Stimulated activated naive CD8-positive, alpha-beta T cell treated with anti-CD3 and anti-CD28 coated beads, Interleukin-15, amount 100 ng/mL, for 72 hours (primary cell): ENCODE measurements at regions not wholly inside any gene's neighbourhood (a gene's known extent, or its start where the extent isn't known, plus 50 kb on each side); places are given as distances from the start of the nearest gene placed in this dataset.

Experiments used
- ATAC-seq: fragments of 150-1000 bp; cut with Tn5 transposase; 2 replicates; pipeline ENCODE4 v1.10.0; 2021; ENCODE audit warnings: mild to moderate bottlenecking, moderate library complexity
- DNase-seq, 2 donors: peaks; one replicate each; pipeline ENCODE4 v3.0.0; 2021 to 2022
- H3K27ac Mint-ChIP-seq, 2 donors: one replicate each; pipeline ENCODE4 v1.8.0; 2022; ENCODE audit warnings: mild to moderate bottlenecking in 2 of 2, mixed read lengths in 2 of 2, moderate library complexity in 2 of 2
- H3K27me3 Mint-ChIP-seq: one replicate; pipeline ENCODE4 v1.8.0; 2022; ENCODE audit warnings: mixed read lengths
- H3K4me1 Mint-ChIP-seq: one replicate; pipeline ENCODE4 v1.8.0; 2022; ENCODE audit warnings: mild to moderate bottlenecking, mixed read lengths
- H3K4me3 Mint-ChIP-seq, 2 donors: one replicate each; pipeline ENCODE4 v1.8.0; 2022; ENCODE audit warnings: mild to moderate bottlenecking in 2 of 2, mixed read lengths in 2 of 2, moderate library complexity in 1 of 2
- H3K9me3 Mint-ChIP-seq, 2 donors: one replicate each; pipeline ENCODE4 v1.8.0; 2022; ENCODE audit warnings: mixed read lengths in 2 of 2

GRCh38 chr3:148435534-148435933, 262.2 kb upstream of the AGTR1 start:
- Mint-ChIP-seq H3K27ac (no peak overlapping the region), H3K27me3 (no peaks in the 10 kb centered on the region), H3K4me1 (no peaks in the 10 kb centered on the region), H3K4me3 (no peak overlapping the region), H3K9me3 (peaks cover 15% of the 10 kb centered on the region in 2 donors)
- no peak for DNase-seq
- no peak for ATAC-seq

DNA sequence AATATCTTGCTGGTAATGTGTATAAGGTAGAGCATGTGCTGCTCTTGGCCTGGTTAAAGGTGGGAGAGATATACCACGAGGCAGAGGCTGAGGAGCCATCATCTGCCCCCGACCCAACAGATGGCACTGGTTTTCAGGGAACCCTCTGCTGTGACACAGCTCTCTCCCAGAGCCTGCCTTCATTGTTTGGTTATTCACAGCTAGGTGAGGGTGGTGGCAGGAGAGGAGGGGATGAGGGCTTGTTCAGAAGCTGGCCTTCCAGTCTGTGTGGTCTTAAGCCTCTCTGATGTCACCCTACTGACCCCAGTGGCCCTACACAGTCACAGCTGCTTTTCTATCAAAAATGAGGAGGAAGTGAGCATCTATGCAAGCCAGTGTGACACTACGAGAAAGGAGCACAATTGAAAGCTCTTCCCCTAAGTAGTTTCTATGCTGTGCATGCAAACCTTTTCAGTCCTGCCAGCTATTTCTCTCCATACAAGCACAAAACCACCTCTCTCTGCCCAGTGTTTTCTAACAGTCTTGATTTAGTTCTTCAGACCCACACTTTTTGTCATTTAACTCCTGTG, 258.4 kb upstream of the AGTR1 start:
- no peak overlapping the region for H3K4me3 Mint-ChIP-seq
- peaks cover 13 to 17% of the 10 kb centered on the region in 2 donors for H3K9me3 Mint-ChIP-seq
- H3K4me1 Mint-ChIP-seq = no peaks in the 10 kb centered on the region
- H3K27me3 Mint-ChIP-seq = no peaks in the 10 kb centered on the region
- no peak overlapping the region for H3K27ac Mint-ChIP-seq
- ATAC-seq = no peak
- DNase-seq = no peak

DNA sequence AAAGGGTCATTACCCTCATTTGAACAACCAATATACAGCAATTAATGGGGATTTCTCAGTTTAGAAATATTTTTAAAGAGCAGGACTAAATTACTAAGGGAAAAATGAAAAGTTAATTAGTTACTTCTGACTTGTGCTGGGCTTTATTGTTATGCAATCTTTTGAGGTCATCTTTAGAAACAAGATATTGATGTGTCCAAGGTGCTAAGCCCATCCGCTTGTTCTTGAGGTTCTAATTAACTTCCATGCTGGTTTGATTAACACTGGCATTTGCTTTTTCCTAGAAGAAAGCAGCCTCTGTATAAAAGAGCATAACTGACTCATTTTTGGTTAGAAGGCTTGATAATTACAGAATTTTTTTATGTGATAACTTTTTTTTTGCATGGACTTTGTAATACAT, 256.5 kb upstream of the AGTR1 start:
- Mint-ChIP-seq H3K27me3 (no peaks in the 10 kb centered on the region), H3K9me3 (peaks cover 8 to 18% of the 10 kb centered on the region in 2 donors), H3K4me1 (no peaks in the 10 kb centered on the region), H3K27ac (no peak overlapping the region), H3K4me3 (no peak overlapping the region)
- DNase-seq (no peak), ATAC-seq (no peak)

DNA sequence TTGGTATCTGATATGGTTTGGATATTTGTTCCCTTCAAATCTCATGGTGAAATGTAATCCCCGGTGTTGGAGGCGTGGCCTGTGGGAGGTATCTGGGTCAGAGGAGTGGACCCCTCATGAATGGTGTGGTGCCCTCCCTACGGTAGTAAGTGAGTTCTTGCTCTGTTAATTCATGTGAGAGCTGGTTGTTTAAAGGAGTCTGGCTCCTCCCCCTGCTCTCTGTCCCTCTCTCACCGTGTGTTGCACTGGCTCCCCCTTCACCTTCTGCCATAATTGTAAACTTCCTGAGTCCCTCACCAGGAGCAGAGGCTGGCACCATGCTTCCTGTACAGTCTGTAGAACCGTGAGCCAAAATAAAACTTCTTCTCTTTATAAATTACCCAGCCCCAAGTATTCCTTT, 246.9 kb upstream of the AGTR1 start:
- Mint-ChIP-seq H3K9me3 (peaks cover 0 to 6% of the 10 kb centered on the region in 2 donors), H3K27ac (no peak overlapping the region), H3K4me1 (no peaks in the 10 kb centered on the region), H3K27me3 (no peaks in the 10 kb centered on the region), H3K4me3 (no peak overlapping the region)
- DNase-seq (no peak), ATAC-seq (no peak)

GRCh38 chr3:148451969-148452368, 245.7 kb upstream of the AGTR1 start:
- Mint-ChIP-seq H3K4me1 (no peaks in the 10 kb centered on the region), H3K27ac (no peak overlapping the region), H3K27me3 (no peaks in the 10 kb centered on the region), H3K9me3 (peaks cover 0 to 6% of the 10 kb centered on the region in 2 donors), H3K4me3 (no peak overlapping the region)
- DNase-seq = no peak
- no peak for ATAC-seq

- no peaks in the 10 kb centered on the region for H3K4me1 Mint-ChIP-seq
- peaks cover 0 to 6% of the 10 kb centered on the region in 2 donors for H3K9me3 Mint-ChIP-seq
- no peaks in the 10 kb centered on the region for H3K27me3 Mint-ChIP-seq
- H3K27ac Mint-ChIP-seq = no peak overlapping the region
- H3K4me3 Mint-ChIP-seq = no peak overlapping the region
- DNase-seq (no peak), ATAC-seq (no peak)
These were observed 243.9 kb upstream of the AGTR1 start for GRCh38 chr3:148453781-148454191.

DNA sequence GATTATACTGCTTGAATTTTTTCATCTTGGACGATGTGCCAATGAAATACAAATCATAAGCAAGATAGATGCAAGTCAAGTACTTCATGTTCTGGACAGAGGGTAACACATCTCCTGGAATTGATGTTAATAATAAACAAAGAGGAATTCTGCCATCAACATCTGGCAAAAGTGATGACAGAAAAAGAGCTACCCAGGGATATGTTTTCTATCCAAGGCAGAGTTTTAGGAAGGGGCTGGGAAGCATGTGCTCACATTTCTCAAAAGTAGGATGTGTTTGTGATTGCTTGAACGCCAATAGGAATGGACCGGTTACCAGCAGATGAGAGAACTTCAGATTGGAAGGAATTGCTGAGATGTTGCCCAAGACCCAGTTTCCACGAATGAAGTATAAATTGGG, 242.6 kb upstream of the AGTR1 start:
- H3K4me1 Mint-ChIP-seq = no peaks in the 10 kb centered on the region
- no peak overlapping the region for H3K4me3 Mint-ChIP-seq
- DNase-seq (no peak), ATAC-seq (no peak)
- no peak overlapping the region for H3K27ac Mint-ChIP-seq
- no peaks in the 10 kb centered on the region for H3K27me3 Mint-ChIP-seq
- no peaks in the 10 kb centered on the region for H3K9me3 Mint-ChIP-seq

- H3K9me3 Mint-ChIP-seq = peaks cover 0 to 6% of the 10 kb centered on the region in 2 donors
- H3K4me1 Mint-ChIP-seq = no peaks in the 10 kb centered on the region
- no peak for DNase-seq
These were observed 239.8 kb upstream of the AGTR1 start for GRCh38 chr3:148457886-148458285.

GRCh38 chr3:148459931-148460513, 237.7 kb upstream of the AGTR1 start:
- no peak overlapping the region for H3K4me3 Mint-ChIP-seq

More at GRCh38 chr3:148457886-148458285, 239.8 kb upstream of the AGTR1 start:
- no peak for ATAC-seq
- Mint-ChIP-seq H3K27ac (no peak overlapping the region), H3K4me3 (no peak overlapping the region), H3K27me3 (no peaks in the 10 kb centered on the region)

GRCh38 chr3:148460686-148461085, 237.0 kb upstream of the AGTR1 start:
- H3K4me1 Mint-ChIP-seq = no peaks in the 10 kb centered on the region
- H3K27ac Mint-ChIP-seq = no peak overlapping the region
- no peaks in the 10 kb centered on the region for H3K27me3 Mint-ChIP-seq
- peaks cover 0 to 16% of the 10 kb centered on the region in 2 donors for H3K9me3 Mint-ChIP-seq
- no peak for ATAC-seq
- no peak for DNase-seq
- H3K4me3 Mint-ChIP-seq = no peak overlapping the region

More at GRCh38 chr3:148459931-148460513, 237.7 kb upstream of the AGTR1 start:
- H3K4me1 Mint-ChIP-seq = no peaks in the 10 kb centered on the region
- no peak for DNase-seq
- no peaks in the 10 kb centered on the region for H3K27me3 Mint-ChIP-seq
- H3K27ac Mint-ChIP-seq = no peak overlapping the region
- no peak for ATAC-seq
- peaks cover 0 to 11% of the 10 kb centered on the region in 2 donors for H3K9me3 Mint-ChIP-seq

DNA sequence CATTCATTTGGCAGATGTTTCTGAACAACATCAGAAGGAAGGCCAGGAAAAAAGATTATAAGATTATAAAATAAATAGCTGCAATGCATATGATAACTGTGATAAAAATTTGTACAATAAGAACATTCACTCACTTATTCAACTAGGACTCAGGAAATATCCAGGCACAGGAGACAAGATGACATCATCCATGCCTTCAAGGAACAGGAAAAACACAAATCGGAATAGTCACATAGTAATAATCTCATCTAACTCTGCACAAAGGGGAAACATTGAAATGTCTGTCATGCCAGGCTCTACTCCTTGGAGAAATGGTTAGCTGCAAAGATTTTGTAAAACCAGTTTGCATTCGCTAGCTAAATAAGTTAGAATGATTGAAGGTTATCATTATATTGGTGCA, 233.5 kb upstream of the AGTR1 start:
- no peaks in the 10 kb centered on the region for H3K27me3 Mint-ChIP-seq
- no peak overlapping the region for H3K27ac Mint-ChIP-seq
- H3K4me1 Mint-ChIP-seq = no peaks in the 10 kb centered on the region
- H3K9me3 Mint-ChIP-seq = peaks cover 0 to 16% of the 10 kb centered on the region in 2 donors
- DNase-seq (no peak), ATAC-seq (no peak)
- H3K4me3 Mint-ChIP-seq = no peak overlapping the region

- Mint-ChIP-seq H3K4me3 (no peak overlapping the region), H3K4me1 (no peaks in the 10 kb centered on the region), H3K27ac (no peak overlapping the region), H3K9me3 (peaks cover 0 to 16% of the 10 kb centered on the region in 2 donors), H3K27me3 (no peaks in the 10 kb centered on the region)
- ATAC-seq = no peak
- no peak for DNase-seq
These were observed 231.6 kb upstream of the AGTR1 start for GRCh38 chr3:148466143-148466542.

GRCh38 chr3:148466980-148467740, 230.5 kb upstream of the AGTR1 start:
- DNase-seq (no peak), ATAC-seq (no peak)
- Mint-ChIP-seq H3K27me3 (no peaks in the 10 kb centered on the region), H3K4me3 (no peak overlapping the region), H3K27ac (no peak overlapping the region), H3K9me3 (peaks cover 0 to 12% of the 10 kb centered on the region in 2 donors), H3K4me1 (no peaks in the 10 kb centered on the region)

GRCh38 chr3:148477375-148477774, 220.3 kb upstream of the AGTR1 start:
- H3K4me1 Mint-ChIP-seq = no peaks in the 10 kb centered on the region
- DNase-seq = no peak
- peaks cover 13 to 36% of the 10 kb centered on the region in 2 donors for H3K9me3 Mint-ChIP-seq
- no peak overlapping the region for H3K4me3 Mint-ChIP-seq
- ATAC-seq = no peak
- H3K27ac Mint-ChIP-seq = no peak overlapping the region
- no peaks in the 10 kb centered on the region for H3K27me3 Mint-ChIP-seq

- ATAC-seq = no peak
- Mint-ChIP-seq H3K27ac (no peak overlapping the region), H3K9me3 (peaks cover 0 to 4% of the 10 kb centered on the region in 2 donors)
These were observed 204.1 kb upstream of the AGTR1 start for GRCh38 chr3:148493631-148494030.

DNA sequence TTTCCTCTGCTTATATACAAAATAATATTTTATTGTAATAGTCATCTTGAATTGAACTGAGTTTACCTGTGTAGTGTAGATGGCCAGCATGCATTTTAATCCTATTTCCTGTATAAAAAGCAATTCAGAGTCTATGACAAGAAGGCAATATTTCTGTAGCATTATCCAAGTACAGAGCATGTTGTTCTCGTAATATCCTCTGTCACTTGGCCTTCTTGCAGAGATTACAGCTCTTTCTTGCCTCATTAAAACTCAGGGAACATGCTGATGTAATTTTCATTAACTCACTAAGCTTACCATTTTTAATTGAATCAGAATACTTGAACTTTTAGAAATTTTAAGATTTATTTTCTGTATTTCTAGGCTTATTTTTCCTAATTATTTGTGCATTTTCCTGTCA, 203.3 kb upstream of the AGTR1 start:
- no peaks in the 10 kb centered on the region for H3K4me1 Mint-ChIP-seq
- H3K27ac Mint-ChIP-seq = no peak overlapping the region
- no peak for DNase-seq
- H3K4me3 Mint-ChIP-seq = no peak overlapping the region
- H3K27me3 Mint-ChIP-seq = no peaks in the 10 kb centered on the region
- peaks cover 0 to 1% of the 10 kb centered on the region in 2 donors for H3K9me3 Mint-ChIP-seq
- no peak for ATAC-seq

More at GRCh38 chr3:148493631-148494030, 204.1 kb upstream of the AGTR1 start:
- H3K27me3 Mint-ChIP-seq = no peaks in the 10 kb centered on the region
- no peak overlapping the region for H3K4me3 Mint-ChIP-seq
- H3K4me1 Mint-ChIP-seq = no peaks in the 10 kb centered on the region
- no peak for DNase-seq
